ENCODE measurements at regions not wholly inside any gene's neighbourhood (a gene's known extent, or its start where the extent isn't known, plus 50 kb on each side); places are given as distances from the start of the nearest gene placed in this dataset.
"Not testable (repeated sequence)": the region's sequence is repeated elsewhere in the genome, so short reads cannot be mapped to it uniquely, and the experiment has no call there.

GRCh38 chr6:126722411-126722810 lies 382.5 kb downstream of the CENPW start:
- TF ChIP-seq, protein P1, sequence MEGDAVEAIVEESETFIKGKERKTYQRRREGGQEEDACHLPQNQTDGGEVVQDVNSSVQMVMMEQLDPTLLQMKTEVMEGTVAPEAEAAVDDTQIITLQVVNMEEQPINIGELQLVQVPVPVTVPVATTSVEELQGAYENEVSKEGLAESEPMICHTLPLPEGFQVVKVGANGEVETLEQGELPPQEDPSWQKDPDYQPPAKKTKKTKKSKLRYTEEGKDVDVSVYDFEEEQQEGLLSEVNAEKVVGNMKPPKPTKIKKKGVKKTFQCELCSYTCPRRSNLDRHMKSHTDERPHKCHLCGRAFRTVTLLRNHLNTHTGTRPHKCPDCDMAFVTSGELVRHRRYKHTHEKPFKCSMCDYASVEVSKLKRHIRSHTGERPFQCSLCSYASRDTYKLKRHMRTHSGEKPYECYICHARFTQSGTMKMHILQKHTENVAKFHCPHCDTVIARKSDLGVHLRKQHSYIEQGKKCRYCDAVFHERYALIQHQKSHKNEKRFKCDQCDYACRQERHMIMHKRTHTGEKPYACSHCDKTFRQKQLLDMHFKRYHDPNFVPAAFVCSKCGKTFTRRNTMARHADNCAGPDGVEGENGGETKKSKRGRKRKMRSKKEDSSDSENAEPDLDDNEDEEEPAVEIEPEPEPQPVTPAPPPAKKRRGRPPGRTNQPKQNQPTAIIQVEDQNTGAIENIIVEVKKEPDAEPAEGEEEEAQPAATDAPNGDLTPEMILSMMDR (conservative IDR thresholded peaks at IDR 0.05): no peak

GRCh38 chr6:126723541-126724170 lies 383.7 kb downstream of the CENPW start:
- DNase-seq (ENCODE audit: extremely low spot score, unreplicated experiment): no peak
- peaks cover 7% of the 10 kb centered on the region for H3K36me3 Mint-ChIP-seq

More at GRCh38 chr6:126722411-126722810, 382.5 kb downstream of the CENPW start:
- H3K27ac Mint-ChIP-seq: no peak overlapping the region
- peaks cover 7% of the 10 kb centered on the region for H3K36me3 Mint-ChIP-seq
- DNase-seq (ENCODE audit: extremely low spot score, unreplicated experiment): no peak
- H3K4me1 Mint-ChIP-seq (ENCODE audit: unreplicated experiment): peaks cover 21% of the 10 kb centered on the region
- H3K9me3 Mint-ChIP-seq: peaks cover 10% of the 10 kb centered on the region
- no peak overlapping the region for H3K4me3 Mint-ChIP-seq
- no peaks in the 10 kb centered on the region for H3K27me3 Mint-ChIP-seq

GRCh38 chr6:126724821-126725220 lies 384.9 kb downstream of the CENPW start:
- TF ChIP-seq, protein P1 (conservative IDR thresholded peaks at IDR 0.05): no peak
- H3K27ac Mint-ChIP-seq: no peak overlapping the region
- H3K4me1 Mint-ChIP-seq (ENCODE audit: unreplicated experiment): peaks cover 7% of the 10 kb centered on the region
- H3K9me3 Mint-ChIP-seq: peaks cover 10% of the 10 kb centered on the region
- H3K4me3 Mint-ChIP-seq: no peak overlapping the region
- DNase-seq (ENCODE audit: extremely low spot score, unreplicated experiment): no peak
- H3K36me3 Mint-ChIP-seq: peaks cover 7% of the 10 kb centered on the region
- no peaks in the 10 kb centered on the region for H3K27me3 Mint-ChIP-seq

More at GRCh38 chr6:126723541-126724170, 383.7 kb downstream of the CENPW start:
- Mint-ChIP-seq H3K4me3 (no peak overlapping the region), H3K4me1 (ENCODE audit: unreplicated experiment) (peaks cover 11% of the 10 kb centered on the region), H3K27me3 (no peaks in the 10 kb centered on the region), H3K27ac (no peak overlapping the region), H3K9me3 (peaks cover 10% of the 10 kb centered on the region)
- TF ChIP-seq, protein P1 (conservative IDR thresholded peaks at IDR 0.05): no peak

GRCh38 chr6:126726454-126726853 lies 386.5 kb downstream of the CENPW start:
- not testable (repeated sequence) for H3K9me3 Mint-ChIP-seq; H3K27ac Mint-ChIP-seq; H3K36me3 Mint-ChIP-seq; H3K27me3 Mint-ChIP-seq; DNase-seq (ENCODE audit: extremely low spot score, unreplicated experiment); H3K4me1 Mint-ChIP-seq (ENCODE audit: unreplicated experiment); H3K4me3 Mint-ChIP-seq

DNA sequence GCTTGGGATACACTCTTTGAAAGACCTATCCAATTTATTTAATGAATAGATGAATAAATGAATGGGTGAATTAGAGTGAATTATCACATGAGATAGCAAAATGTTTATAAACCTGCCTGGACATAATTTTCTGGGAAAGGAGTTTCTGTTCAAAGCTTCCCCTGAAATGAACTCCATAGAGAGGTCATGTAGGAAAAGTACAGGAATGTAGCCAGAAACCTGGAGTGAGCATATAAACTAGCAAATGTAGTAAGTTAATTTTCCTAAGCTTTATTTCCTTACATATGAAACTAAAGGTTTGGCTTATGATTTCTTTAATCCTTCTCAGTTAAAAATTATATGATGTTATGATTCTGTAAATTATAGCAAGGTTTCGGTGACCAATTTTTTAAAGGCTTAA lies 380.3 kb upstream of the RSPO3 start:
- H3K9me3 Mint-ChIP-seq: no peaks in the 10 kb centered on the region

GRCh38 chr6:126738641-126739040 lies 379.8 kb upstream of the RSPO3 start:
- Mint-ChIP-seq H3K27ac (no peak overlapping the region), H3K27me3 (no peaks in the 10 kb centered on the region), H3K9me3 (no peaks in the 10 kb centered on the region), H3K4me3 (no peak overlapping the region), H3K36me3 (no peaks in the 10 kb centered on the region), H3K4me1 (ENCODE audit: unreplicated experiment) (peaks cover 13% of the 10 kb centered on the region)
- DNase-seq (ENCODE audit: extremely low spot score, unreplicated experiment): no peak
- TF ChIP-seq, protein P1 (conservative IDR thresholded peaks at IDR 0.05): no peak

More for the DNA sequence above, 380.3 kb upstream of the RSPO3 start:
- Mint-ChIP-seq H3K27me3 (no peaks in the 10 kb centered on the region), H3K27ac (no peak overlapping the region), H3K4me1 (ENCODE audit: unreplicated experiment) (peaks cover 13% of the 10 kb centered on the region), H3K4me3 (no peak overlapping the region), H3K36me3 (no peaks in the 10 kb centered on the region)
- TF ChIP-seq, protein P1 (conservative IDR thresholded peaks at IDR 0.05): no peak
- no peak for DNase-seq (ENCODE audit: extremely low spot score, unreplicated experiment)

All from type B pancreatic cell (in vitro differentiated cells).